Endothelial cell of umbilical vein (primary cell): ENCODE measurements at regions not wholly inside any gene's neighbourhood (a gene's known extent, or its start where the extent isn't known, plus 50 kb on each side); places are given as distances from the start of the nearest gene placed in this dataset.

Source experiments
- CTCF ChIP-seq, 2 donors: IDR thresholded peaks; 1 replicate in 1 of 2; 2 replicates in 1 of 2; pipeline ENCODE4 v1.5.1; 2011; ENCODE audit warnings: low read length in 2 of 2, mild to moderate bottlenecking in 2 of 2, moderate library complexity in 2 of 2, control low read depth in 1 of 2, inconsistent platforms in 1 of 2, low read depth in 1 of 2; ENCODE audit not compliant: insufficient read depth in 1 of 2; ENCODE audit errors: extremely low read depth in 1 of 2
- POLR2A ChIP-seq: IDR thresholded peaks from 2 replicates; pipeline ENCODE4 v1.6.1; 2012; ENCODE audit warnings: low read depth, mild to moderate bottlenecking, control low read depth, low read length

- TF ChIP-seq CTCF (IDR thresholded peaks at IDR 0.05; ENCODE audit: extremely low read depth in 1 of 2, insufficient read depth in 1 of 2, low read depth in 1 of 2, low read length in 2 of 2) (no peak), POLR2A (no peak)
Measured at GRCh38 chr13:73337532-73337931, 278.7 kb downstream of the KLF5 start.
